HG03442 (cell line): ENCODE measurements at regions not wholly inside any gene's neighbourhood (a gene's known extent, or its start where the extent isn't known, plus 50 kb on each side); places are given as distances from the start of the nearest gene placed in this dataset.
"Not testable (repeated sequence)": the region's sequence is repeated elsewhere in the genome, so short reads cannot be mapped to it uniquely, and the experiment has no call there.

ENCODE experiments used
- ATAC-seq: cut with Tn5 transposase; IDR thresholded peaks from one replicate; pipeline ENCODE4 v1.9.1; 2021; ENCODE audit warnings: mild to moderate bottlenecking, moderate library complexity; ENCODE audit not compliant: unreplicated experiment

DNA sequence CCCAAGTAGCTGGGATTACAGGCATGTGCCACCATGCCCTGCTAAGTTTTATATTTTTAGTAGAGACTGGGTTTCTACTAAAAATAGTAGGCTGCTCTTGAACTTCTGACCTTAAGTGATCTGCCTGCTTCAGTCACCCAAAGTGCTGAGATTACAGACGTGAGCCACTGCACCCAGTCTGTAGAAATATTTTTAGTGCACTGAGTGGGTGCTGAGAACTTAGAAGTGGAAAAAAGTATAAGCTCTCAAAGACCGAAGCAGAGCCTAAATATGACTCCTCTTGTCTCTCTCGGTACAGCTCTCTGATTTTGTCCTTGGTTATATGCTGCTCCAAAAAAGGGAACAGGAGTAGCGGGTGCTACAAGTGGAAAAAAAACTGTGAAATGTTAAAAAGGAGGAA is 353.8 kb upstream of the IZUMO3 start:
- ATAC-seq, result no peak

GRCh38 chr9:24897826-24898225 is 352.1 kb upstream of the IZUMO3 start:
- no peak for ATAC-seq

- ATAC-seq, result no peak
Measured at GRCh38 chr9:24881361-24881760, 335.7 kb upstream of the IZUMO3 start.

GRCh38 chr9:24879591-24879990 is 333.9 kb upstream of the IZUMO3 start:
- ATAC-seq, result no peak

DNA sequence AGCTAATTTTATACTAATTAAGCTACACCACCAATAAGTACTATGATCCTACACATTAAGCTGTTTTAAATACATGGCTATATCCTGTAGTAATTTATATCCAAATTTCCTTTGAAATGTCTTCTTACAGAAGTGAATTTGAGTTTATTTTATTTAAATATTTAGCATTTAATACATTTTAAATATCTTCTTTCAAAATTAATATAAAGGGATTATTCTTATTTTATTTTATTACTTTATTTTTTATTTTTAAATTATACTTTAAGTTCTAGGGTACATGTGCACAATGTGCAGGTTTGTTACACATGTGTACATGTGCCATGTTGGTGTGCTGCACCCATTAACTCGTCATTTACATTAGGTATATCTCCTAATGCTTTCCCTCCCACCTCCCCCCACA is 310.9 kb upstream of the IZUMO3 start:
- ATAC-seq, result not testable (repeated sequence)

DNA sequence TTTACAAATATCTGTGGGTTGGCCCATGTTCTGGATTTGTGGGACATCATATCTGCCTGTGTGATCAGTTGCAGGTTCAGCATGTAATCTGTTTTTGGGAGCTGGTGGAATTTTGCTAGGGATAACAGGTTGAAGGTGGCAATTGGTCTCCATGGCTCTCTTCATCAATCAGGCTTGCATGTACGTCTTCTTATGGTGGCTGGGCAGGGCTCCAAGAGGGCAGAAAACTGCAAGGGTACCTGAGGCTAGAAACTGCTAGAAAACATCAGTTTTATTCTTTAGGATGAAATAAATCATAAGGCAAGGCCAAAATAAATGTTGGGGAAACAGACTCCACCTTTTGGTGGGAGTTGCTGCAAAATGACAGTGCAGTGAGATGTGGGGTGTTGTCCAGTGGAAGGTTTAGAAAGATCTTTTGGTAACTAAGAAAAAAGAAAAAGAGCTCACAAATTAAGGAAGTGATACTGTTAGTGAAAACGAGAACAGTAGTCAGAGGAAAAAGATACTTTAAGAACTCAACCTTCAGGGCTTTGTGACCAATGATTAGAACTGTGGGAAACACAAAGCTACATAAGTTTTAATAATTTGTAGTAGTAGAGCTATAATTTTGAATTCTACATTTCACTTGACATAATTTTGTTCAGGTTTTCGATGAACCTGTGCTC is 300.7 kb upstream of the IZUMO3 start:
- peak; percentile 55 for ATAC-seq

GRCh38 chr9:24844217-24844616 is 298.5 kb upstream of the IZUMO3 start:
- ATAC-seq, result no peak

DNA sequence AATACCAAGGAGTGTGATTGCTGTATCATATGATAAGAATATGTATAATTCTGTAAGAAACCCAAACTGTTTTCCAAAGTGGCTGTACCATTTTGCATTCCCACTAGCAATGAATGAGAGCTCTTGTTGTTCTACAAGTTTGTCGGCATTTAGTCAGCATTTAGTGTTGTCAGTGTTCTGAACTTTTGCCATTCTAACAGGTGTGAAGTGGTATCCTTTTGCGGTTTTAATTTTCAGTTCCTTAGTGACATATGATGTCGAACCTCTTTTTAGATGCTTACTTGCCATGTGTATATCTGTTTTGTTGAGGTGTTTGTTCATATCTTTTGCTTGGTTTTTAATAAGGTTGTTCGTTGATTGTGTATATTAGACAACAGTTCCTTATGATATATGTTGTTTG is 296.3 kb upstream of the IZUMO3 start:
- no peak for ATAC-seq

DNA sequence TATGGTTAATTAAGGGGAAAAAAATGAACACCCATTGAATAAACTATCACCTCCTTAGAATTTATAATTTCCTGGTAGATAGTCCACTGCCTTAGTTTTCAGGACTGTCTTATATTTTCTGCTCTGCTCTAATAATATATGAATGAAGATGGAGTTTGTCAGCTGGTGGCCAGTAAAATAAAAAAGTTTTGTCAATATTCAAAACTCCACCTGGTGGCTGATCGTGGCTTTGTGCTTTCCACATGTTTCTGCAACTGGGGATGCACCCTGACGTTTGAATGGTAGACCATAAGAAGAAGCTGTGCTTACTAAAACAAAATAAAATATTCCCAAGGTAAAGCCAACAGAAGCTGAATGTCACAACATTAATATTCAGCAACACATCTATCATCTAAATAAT is 286.6 kb upstream of the IZUMO3 start:
- ATAC-seq, result no peak

GRCh38 chr9:24828687-24829086 is 283.0 kb upstream of the IZUMO3 start:
- no peak for ATAC-seq

DNA sequence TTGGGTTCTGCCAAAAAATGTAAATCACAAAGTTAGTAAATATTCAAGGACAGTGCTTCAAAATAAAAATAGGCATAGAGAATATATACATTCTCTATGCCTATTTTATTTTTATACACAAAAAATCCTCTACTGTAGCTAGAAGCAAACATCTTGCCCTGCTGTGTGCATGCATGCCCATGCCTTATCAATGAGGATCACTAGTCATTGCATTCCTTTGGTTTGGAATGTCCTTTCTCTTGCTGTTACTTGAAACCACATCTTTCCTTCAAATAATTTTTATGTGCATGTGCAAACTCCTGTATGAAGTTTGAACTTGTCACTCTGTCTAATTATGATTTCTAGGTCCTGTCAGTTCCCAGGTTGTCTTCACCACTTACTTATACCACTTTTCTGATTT is 278.9 kb upstream of the IZUMO3 start:
- no peak for ATAC-seq

DNA sequence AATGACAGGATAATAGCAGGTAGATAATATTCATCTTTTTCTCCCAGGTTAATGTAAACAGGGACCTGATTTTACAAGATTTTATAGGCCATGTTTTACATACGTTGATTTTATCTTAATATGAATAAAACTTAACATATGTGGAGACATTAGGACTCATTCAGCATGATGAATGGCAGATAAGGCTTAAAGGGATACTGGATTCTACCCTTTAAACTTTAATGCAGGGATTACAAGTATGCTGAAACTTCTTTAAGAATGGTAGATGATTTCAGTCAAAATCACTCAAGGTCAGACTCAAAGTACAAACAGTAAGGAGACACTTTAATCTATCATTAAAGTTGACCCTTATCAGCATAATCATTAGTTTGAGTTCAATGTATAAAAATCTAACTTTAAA is 274.5 kb upstream of the IZUMO3 start:
- ATAC-seq, result no peak

- no peak for ATAC-seq
Measured at GRCh38 chr9:24817756-24818155, 272.1 kb upstream of the IZUMO3 start.

DNA sequence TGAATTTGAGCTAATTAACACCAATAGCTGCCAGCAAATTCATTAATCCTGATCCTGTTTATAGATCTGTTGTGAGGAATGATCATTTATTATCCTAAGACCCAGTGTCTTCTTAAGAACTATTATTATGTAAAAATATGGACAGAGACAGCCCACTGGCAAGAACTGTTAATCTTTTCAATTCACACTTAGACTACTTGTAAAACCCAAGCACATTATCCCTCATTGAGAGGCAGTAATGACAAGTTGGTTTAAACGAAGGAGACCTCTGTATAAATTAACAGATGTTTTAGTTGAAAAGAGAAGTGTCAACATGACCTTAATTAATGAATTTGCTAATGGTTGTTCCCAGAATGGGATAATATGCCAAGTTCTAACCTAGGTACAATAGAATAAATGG is 270.3 kb upstream of the IZUMO3 start:
- ATAC-seq, result no peak

GRCh38 chr9:24801344-24801743 is 255.6 kb upstream of the IZUMO3 start:
- no peak for ATAC-seq

- ATAC-seq, result no peak
Measured at GRCh38 chr9:24793787-24794186, 248.1 kb upstream of the IZUMO3 start.

DNA sequence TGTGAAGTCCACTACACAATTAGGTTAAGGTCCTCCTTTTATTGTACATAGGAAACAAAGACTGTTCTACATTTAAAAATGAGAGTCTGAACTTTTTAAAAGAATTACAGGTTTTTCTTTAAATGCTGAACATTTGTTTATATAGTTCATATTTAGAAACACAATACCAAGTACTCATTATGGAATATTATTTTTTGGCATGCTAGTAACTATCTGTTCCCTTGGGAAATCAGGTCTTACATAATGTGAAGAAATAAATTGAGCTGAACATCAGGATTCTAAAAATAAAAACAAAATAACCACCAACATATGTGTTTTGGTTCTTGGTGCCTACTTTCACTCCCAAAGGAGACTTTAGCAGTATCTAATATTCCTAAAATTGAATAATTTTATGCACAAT is 230.5 kb upstream of the IZUMO3 start:
- ATAC-seq, result no peak

DNA sequence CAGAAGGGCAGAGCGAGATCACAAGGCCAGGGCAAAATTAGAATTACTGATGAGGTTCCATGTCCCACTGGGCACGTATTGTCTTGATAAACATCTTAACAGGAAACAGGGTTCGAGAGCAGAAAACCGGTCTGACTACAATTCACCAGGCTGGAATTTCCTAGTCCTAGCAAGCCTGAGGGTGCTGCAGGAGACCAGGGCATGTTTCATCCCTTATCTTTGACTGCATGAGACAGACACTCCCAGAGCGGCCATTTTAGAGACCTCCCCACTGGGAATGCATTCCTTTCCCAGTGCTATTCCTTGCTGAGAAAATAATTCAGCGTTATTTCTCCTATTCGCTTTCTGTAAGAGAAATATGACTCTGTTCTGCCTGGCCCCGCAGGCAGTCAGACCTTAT is 228.5 kb upstream of the IZUMO3 start:
- not testable (repeated sequence) for ATAC-seq

- no peak for ATAC-seq
Measured at GRCh38 chr9:24766081-24766480, 220.4 kb upstream of the IZUMO3 start.

DNA sequence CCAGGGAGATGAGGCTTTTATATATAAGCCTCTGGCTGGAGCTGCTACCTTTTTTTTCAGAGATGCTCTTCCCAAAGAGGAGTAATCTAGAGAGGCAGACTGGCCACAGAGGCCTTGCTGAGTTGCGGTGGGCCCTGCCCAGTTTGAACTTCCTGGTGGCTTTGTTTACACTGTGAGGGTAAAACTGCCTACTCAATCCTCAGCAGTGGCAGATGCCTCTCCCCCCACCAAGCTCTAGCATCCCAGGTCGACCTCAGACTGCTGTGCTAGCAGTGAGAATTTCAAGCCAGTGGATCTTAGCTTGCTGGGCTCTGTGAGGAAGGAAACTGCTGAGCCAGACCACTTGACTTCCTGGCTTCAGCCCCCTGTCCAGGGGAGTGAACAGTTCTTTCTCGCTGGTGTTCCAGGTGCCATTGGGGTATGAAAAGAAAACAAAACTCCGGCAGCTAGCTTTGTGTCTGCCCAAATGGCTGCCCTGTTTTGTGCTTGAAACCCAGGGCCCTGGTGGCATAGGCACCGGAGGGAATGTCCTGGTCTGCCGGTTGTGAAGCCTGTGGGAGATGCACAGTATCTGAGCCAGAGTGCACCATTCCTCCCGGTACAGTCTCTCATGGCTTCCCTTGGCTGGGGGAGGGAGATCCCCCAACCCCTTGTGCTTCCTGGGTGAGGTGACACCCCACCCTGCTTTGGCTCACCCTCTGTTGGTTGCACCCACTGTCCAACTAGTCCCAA is 219.5 kb upstream of the IZUMO3 start:
- no peak for ATAC-seq

GRCh38 chr9:24738421-24738961 is 192.8 kb upstream of the IZUMO3 start:
- no peak for ATAC-seq

DNA sequence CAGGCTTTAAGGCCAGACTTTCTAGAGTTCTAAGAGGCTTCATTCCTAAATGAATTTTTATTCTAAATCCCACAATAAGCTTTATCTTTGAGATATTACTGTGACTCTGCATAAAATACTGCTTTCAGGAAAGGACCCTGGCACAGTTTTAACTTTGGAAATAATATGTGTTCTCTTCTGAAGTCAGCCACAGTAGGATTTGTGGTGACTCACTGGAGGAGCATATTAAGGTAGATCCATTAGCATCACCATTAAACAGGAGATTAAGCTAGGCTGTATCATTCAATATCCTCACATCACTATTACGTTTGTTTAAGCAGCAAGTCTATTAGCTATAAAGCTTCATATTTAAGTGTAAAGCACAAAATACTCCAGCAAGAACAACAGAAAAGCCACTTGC is 186.1 kb upstream of the IZUMO3 start:
- ATAC-seq, result no peak
